ENCODE measurements at regions not wholly inside any gene's neighbourhood (a gene's known extent, or its start where the extent isn't known, plus 50 kb on each side); places are given as distances from the start of the nearest gene placed in this dataset.
"Not testable (repeated sequence)": the region's sequence is repeated elsewhere in the genome, so short reads cannot be mapped to it uniquely, and the experiment has no call there.

DNA sequence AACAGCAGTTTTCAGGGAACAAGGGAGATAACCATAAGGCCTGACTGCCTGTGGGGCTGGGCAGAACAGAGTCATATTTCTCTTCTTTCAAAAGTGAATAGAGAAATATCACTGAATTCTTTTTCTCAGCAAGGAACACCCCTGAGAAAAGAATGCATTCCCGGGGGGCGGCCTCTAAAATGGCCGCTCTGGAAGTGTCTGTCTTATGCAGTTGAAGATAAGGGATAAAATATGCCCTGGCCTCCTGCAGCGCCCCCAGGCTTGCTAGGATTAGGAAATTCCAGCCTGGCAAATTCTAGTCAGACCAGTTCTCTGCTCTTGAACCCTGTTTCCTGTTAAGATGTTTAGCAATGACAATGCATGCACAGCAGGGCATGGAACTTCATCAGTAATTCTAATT is 745.4 kb downstream of the GRXCR1 start:
- FAIRE-seq: not testable (repeated sequence)

DNA sequence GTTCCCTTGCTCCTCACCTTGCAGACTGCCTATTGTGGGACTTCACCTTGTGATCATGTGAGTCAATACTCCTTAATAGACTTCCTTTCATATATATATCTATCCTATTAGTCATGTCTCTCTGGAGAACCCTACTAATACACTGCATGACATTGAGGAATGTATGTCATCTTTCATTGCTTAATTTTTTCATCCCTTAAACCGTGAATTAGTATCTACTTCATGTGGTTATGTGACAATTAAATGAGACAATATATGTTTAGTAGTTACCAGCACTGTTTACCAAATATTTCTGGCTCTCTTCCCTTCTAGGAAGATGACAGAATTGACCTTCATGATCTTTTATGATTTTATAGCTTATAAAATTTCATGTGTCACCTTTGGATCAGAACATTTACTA is 759.5 kb downstream of the GRXCR1 start:
- no peak for FAIRE-seq

DNA sequence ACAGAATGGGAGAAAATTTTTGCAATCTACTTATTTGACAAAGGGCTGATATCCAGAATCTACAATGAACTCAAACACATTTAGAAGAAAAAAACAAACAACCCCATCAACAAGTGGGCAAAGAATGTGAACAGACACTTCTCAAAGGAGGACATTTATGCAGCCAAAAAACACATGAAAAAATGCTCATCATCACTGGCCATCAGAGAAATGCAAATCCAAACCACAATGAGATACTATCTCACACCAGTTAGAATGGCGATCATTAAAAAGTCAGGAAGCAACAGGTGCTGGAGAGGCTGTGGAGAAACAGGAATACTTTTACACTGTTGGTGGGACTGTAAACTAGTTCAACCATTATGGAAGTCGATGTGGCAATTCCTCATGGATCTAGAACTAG is 767.0 kb downstream of the GRXCR1 start:
- FAIRE-seq: not testable (repeated sequence)

DNA sequence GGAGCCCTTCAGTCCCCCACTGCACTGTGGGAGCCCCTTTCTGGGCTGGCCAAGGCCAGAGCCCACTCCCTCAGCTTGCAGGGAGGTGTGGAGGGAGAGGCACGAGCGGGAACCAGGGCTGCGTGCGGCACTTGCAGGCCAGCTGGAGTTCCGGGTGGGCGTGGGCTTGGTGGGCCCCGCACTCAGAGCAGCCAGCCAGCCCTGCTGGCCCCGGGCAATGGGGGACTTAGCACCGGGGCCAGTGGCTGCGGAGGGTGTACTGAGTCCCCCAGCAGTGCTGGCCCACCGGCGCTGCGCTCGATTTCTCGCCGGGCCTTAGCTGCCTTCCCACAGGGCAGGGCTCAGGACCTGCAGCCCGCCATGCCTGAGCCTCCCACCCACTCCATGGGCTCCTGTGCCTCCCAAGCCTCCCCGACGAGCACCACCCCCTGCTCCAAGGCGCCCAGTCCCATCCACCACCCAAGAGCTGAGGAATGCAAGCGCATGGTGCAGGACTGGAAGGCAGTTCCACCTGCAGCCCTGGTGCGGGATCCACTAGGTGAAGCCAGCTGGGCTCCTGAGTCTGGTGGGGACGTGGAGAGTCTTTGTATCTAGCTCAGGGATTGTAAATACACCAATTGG is 776.2 kb downstream of the KCTD8 start:
- FAIRE-seq: not testable (repeated sequence)

DNA sequence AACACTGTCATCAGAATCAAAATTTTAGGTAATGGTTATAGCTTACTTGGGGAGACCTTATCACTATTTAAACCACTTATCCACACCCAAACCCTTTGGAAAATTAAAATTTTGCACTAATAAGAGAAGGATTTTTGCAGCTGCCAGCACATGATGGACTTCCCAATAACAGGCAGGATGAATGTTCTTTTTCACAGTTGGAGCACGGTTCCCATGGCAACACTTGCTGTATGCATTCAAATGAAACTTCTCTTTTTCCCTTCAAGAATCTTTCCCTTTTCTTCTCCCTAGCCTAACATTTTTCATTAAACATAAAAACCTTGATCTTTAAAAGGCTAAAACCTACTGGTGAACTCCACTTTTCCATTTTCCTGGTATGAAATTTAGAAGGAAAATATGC is 768.2 kb downstream of the KCTD8 start:
- FAIRE-seq: no peak

DNA sequence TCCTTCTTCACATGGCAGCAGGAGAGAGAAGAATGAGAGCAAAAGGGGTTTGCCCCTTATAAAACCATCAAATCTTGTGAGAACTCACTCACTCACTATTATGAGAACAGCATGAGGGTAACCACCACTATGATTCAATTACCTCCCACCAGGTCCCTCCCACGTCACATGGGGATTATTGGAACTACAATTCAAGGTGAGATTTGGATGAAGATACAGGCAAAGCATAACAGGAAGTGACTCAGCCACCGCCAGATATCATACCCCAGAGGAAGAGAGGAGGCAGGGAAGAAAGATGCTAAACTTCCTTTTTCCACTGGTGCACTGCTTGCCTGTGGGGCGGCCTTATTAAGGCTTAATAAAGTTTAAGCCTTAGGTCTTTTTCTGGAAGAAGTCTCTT is 766.1 kb downstream of the KCTD8 start:
- no peak for FAIRE-seq

DNA sequence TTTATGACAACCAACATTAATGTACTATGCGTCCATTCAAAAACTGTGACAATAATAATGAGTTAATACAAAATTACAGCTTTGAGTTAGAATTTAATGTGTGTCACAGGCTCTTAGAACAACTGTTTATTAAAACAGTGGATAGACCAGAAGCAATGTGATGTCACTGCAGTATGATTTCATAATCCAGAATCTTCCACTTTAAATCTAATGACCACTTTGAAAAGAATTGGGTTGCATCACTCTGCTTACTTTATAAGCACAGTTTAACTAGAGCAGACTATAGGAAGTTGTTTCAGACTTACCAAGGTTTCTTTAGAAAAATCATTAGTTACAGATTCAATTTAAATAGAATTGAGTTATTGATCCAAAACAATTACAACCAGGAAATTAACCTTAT is 758.5 kb downstream of the KCTD8 start:
- FAIRE-seq: no peak

DNA sequence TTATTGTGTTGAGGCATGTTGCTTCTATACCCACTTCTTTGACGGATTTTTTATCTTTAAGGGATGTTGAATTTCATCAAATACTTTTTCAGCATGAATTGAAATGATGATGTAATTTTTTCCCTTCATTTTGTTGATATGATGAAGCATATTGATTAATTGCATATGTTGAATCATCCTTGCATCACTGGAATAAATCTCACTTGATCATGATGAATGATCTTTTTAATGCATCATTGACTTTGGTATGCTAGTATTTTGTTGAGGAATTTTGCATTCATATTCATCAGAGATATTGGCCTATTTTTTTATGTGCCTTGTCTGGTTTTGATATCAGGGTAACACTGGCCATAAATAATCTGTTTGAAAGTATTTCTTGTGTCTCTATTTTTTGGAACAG is 754.7 kb downstream of the KCTD8 start:
- FAIRE-seq: no peak

DNA sequence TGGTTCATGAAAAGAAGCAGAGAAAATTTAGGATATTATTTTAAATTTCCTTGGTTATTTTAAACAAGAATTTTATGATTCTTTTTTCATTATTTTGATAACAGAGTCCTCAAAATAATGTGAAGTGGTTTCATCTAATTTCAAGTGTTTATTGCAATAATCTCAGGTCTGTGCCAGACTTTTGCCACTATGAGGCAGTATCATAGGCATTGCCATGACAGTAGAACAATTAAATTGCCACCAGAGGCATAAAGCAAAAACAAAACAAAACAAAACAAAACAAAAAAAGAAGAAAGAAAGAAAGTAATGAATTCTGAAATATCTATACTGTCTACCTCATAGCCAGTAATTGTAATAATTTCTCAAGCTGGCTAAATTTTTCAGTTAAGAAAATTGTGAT is 739.2 kb downstream of the KCTD8 start:
- no peak for FAIRE-seq

DNA sequence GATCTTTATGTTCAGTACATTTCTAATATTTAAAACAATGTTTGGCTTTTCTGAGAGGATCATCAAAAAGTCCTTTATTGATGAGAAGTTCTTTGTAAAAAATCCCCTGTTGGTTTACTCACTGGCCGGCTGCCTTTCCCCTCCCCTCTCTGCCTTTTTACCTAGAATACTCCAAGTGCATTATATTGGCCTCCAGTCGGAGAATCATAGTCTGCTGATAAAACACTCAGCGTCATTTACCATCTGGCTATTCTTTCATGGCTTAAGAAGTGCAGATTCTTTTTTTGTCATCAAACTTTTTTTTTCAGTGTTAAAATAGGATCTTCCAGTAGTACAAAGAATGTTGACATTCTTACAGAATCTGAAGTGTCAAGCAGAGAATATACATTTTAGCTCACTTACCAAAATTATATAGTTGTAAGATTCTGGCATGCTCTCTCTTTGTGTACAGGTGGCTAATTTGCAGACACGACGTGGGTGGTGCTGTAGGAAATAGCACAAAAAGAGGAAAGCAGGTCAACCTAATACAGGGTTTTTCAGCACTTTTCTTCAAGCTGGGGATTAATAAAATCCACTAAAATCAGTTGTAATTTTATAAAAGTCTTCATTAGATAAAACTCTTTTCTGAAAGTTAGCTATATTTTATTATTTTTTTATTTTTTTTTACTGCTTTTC is 731.8 kb downstream of the KCTD8 start:
- no peak for FAIRE-seq

DNA sequence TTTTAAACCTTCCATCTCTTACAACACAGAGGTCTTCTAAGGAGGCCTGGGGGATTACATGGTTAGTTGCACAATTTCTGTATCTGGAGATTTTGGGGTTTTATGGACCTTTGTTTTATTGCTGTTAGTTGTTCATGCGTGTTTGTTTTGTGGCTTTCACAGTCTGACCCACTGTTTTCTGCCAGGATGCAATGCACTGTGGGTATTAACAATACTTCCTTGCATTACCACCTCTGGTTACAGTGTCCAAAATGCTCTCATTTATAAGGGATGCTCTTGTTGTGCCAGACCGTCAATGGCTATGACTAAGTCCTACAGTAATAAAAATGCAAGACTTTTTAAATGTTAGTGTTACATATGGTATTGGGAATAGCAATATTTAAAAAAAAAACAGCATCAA is 730.2 kb downstream of the KCTD8 start:
- FAIRE-seq: no peak

DNA sequence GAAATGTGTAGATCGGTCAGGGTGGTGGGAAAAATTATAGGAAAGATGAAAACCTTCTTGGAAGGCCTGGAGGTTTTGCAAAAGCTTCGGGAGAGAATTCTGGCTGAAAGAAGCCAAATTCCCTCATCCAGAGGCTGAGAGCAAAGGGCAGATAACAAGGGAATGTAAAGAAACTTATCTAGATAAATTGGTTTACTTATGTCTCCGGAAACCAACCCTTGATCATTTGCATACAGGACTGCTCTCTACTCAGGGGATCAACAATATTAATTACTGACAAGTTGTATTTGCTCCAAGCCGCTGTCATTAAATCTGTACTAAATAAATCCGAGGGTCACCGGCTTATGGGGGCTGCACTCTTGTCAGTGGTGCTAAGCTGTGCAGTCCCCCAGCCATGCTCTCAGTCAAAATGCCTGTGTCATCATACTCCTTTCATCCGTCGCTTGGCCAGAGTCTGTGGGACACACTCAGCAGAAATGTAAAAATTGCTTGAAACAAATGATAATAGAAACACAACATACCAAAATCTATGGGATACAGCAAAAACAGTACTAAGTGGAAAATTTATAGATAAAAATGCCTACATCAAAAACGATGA is 715.7 kb downstream of the KCTD8 start:
- FAIRE-seq: no peak

DNA sequence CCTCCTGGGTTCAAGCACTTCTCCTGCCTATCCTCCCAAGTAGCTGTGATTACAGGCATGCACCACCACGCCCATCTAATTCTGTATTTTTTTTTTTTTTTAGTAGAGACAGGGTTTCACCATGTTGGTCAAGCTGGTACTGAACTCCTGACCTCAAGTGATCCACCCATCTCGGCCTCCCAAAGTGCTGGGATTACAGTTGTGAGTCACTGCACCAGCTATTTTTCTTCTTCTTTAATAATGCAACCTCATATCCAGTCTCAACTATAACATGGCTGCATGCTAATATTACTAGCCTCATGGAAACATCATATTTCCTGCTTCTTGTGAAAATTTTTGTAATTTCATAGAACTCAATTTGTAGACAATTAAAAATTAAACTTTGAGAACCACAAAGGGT is 706.5 kb downstream of the KCTD8 start:
- FAIRE-seq: no peak

DNA sequence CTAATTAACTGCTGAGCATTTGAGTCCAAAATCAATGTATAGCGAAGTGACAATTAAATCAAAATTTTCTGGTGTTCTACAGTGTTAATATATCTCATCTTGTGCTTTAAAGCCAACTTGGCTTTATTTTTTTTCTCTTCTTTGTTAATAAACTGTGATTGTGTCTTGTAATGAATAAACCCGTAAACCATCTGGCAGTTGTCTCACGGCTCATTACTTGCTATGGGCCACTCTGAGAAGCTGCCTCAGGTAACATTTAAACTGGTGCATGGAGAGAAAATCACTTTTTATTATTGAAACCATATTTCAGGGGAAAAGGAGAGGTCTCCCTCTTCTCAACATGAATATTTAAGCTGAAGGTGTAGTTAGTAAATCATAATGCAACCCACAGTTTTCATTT is 694.0 kb downstream of the KCTD8 start:
- FAIRE-seq: no peak

DNA sequence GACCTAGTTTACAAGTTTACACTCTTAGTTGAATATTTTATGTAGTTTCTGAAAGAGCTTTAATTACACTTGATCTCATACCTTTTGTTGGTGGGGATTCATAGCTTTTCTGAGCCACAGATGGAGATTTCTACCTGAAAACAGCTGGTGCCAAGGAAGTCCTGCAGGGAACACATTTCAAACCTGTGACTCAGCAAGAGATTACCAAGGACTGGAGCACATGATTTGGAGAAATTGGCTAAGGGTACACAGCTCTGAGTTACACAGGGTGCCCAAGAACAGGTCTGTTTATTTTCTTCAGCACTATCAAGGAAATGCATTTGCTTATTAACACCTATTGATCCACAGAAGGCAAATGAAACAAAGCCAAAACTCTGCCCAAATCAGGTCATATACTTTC is 691.5 kb downstream of the KCTD8 start:
- FAIRE-seq: no peak

DNA sequence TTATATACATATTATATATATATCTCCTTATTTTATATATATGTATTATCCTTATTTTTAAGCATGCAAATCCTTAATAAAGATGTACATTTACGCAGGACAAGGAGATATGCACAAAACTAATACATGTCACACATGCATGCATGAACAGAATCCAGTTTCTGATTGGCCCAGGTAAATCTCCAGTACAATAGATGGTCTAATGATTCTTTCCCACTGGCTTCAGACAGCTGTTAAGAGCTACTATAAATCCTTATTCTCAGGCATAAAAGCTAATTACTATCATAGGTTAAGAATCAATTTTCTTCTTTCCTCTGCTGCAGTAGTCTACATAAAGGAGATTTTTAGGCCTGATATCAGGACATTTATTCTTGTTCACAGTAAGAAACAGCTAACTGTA is 689.8 kb downstream of the KCTD8 start:
- no peak for FAIRE-seq

DNA sequence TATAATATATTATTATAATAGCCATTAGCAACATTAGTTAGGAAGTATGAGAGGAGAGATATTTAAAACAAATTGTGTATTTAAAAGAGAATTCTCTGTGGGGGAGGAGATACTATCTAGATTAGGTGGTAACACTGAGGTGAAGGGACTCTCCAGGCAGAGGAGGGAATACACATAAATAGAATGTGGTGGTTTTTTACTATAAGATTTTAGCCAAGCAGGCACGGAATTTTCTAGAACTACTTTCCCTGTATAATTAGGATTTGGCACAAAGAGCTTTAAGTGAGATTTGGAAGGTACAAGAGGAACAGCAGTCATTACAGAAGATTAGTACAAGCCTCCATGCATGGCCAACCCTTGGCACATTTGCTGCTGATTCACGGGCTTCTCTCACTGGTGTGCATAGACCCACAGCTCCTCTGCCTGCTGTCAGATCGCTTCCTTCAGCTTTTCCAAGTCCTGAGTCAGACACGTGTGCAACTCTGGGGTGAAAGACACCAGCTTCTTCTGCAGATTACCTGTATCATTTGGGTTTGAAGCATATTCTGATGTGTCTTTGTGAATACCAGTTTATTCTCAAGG is 685.5 kb downstream of the KCTD8 start:
- FAIRE-seq: no peak

DNA sequence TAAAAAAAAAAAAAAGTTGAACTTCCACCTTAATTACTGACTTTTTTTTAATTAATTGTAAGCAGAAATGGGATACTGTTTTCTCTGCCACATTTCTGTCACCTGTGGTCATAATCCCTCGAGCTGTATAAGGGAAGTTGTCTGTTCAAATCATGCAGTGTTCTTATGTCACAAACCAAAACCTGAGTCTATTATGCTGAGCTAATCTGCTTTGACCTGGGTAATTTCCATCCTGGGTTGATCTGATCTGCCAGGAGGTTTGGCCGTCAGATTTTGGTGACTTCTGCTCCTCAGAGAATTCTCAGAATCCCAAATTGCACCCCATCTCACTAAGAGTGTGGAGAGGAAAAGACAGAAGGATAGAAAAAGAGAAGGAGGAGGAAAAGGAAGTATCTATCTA is 683.1 kb downstream of the KCTD8 start:
- FAIRE-seq: no peak

DNA sequence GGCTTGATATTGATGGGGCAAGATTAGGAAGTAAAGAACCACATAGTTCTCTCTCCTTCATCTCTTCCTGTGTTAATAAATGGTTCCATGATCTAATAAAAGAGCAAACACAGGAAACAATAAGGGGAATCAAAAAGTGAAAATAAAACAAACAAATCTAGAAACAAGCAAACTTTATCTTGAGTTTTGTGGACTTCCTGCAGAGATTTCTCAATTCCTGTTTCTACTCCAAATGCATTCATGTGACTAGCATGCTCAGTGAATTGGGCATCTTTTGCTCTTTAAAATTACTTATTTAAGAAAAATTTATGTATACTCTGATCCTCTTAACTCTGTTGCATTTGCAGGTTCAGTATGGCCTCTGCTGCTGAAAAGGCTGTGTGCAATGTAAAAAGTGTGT is 682.0 kb downstream of the KCTD8 start:
- FAIRE-seq: no peak

DNA sequence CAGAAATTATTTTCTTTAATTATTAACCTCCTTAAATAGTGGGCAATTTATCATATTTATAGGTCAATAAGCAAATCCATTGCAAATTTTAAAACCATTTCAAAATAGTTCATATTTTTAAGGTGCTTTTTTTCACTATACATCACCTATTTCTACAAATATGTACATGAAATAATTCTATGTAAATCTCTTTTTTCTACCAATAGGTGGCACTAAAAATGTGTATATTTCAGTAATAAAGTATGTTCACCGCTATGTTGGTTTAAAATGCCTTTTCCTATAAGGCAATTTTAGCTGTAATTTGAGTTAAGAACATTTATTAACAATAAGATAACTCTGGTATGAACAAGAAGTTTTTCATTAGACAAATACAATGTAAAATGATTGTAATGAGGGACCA is 672.2 kb downstream of the KCTD8 start:
- FAIRE-seq: peak; percentile 26

DNA sequence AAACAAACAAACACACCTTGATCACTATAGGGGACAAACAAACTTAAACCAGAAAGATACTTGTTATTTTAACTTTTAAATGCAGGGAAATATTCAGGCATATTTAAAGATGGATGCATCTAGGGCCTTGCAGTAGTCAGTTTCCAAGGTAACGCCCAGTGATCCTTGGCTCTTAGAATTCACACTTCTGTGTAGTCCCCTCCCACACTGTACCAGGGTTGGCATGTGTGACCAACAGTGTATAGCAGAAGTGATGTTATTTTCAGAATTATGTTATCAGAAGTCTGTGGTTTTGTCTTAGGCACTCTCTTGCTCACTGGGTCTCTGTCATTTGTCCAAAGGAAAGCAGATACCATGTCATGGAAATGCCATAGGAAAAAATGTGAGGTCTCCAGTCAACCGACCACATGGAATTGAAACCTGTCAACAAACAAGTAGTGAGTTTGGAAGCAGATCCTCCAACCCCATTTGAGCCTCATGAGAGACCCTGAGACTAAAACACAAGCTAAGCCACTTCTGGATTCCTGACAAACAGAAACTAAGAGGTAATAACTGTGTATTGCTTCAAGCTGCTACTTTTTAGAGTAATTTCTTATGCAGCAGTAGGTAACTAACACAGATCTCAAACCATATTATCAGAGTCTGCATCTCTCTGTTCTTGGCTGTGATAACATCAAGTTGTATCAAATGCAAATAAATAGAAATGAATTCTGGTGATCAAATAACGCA is 670.3 kb downstream of the KCTD8 start:
- no peak for FAIRE-seq

DNA sequence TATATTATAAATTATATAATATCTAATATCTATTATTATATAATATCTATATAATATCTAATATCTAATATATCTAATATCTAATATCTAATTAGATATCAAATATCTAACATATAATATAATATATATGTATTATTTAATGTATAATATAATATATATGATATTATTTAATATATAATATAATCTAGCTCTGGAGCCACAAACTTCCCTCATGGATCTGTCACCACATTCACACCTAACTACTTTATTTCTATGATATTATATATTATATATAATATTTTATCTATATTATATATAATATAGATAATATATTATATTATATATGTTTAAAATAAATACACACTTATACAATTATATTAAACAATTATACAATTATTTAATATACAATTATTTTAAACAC is 667.5 kb downstream of the KCTD8 start:
- peak; percentile 95 for FAIRE-seq

DNA sequence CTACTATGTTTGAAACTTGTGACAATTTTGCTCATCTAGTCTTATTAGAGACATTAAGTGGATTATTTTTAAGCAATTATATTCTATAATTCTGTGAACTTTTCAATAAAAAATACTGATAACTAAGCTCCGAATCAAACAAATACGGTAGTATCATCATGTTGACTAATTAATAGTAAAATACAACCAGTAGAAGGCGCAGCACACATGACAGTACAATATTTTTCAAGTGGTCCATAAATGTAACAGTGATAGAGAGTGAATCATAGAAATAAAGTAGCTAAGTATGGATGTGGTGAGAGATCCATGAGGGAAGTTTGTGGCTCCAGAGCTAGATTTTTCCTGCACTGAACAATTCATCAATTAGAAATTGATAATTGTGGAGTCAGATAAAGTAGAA is 666.2 kb downstream of the KCTD8 start:
- no peak for FAIRE-seq

DNA sequence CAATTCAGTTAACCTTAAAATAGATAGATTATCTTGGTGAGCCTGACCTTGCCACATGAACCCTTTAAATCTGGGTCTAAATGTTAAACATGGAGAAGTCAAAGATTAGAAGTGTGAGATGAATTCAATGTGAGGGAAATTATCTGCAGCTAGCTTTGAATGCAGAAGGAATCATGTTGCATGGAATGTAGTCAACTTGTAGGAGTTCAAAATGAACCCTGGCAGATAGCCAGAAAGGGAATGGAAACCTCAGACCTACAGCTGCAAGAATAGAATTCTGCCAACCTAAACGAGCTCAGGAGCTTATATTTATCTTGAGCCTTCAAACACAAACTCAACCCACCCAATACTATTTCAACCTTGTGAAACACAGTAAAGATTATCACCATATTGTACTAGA is 632.5 kb downstream of the KCTD8 start:
- no peak for FAIRE-seq
